ENCODE measurements at regions not wholly inside any gene's neighbourhood (a gene's known extent, or its start where the extent isn't known, plus 50 kb on each side); places are given as distances from the start of the nearest gene placed in this dataset.
"Not testable (repeated sequence)": the region's sequence is repeated elsewhere in the genome, so short reads cannot be mapped to it uniquely, and the experiment has no call there.

GRCh38 chr1:30660241-30660640 lies 63.1 kb downstream of the MATN1 start:
- no peak overlapping the region for H2AFZ ChIP-seq (ENCODE audit: low read length, unreplicated experiment)
- H3K4me3 ChIP-seq (ENCODE audit: low read depth, low read length): no peak overlapping the region
- no peaks in the 10 kb centered on the region for H3K79me2 ChIP-seq (ENCODE audit: control insufficient read depth, insufficient read depth, low read length, unreplicated experiment)
- peaks cover 15% of the 10 kb centered on the region for H3K27me3 ChIP-seq (ENCODE audit: insufficient read depth, low read length)
- H3K4me1 ChIP-seq (ENCODE audit: control insufficient read depth, insufficient read depth, low read length, unreplicated experiment): no peaks in the 10 kb centered on the region
- no peaks in the 10 kb centered on the region for H3K36me3 ChIP-seq (ENCODE audit: insufficient read depth, low read length)
- H3K27ac ChIP-seq (ENCODE audit: low read depth, low read length): no peak overlapping the region

GRCh38 chr1:30659702-30660101 lies 63.7 kb downstream of the MATN1 start:
- Histone ChIP-seq H2AFZ (ENCODE audit: low read length, unreplicated experiment) (no peak overlapping the region), H3K79me2 (ENCODE audit: control insufficient read depth, insufficient read depth, low read length, unreplicated experiment) (no peaks in the 10 kb centered on the region), H3K4me3 (ENCODE audit: low read depth, low read length) (no peak overlapping the region), H3K27ac (ENCODE audit: low read depth, low read length) (no peak overlapping the region), H3K4me1 (ENCODE audit: control insufficient read depth, insufficient read depth, low read length, unreplicated experiment) (no peaks in the 10 kb centered on the region), H3K36me3 (ENCODE audit: insufficient read depth, low read length) (no peaks in the 10 kb centered on the region), H3K27me3 (ENCODE audit: insufficient read depth, low read length) (peaks cover 15% of the 10 kb centered on the region)

- H3K79me2 ChIP-seq (ENCODE audit: control insufficient read depth, insufficient read depth, low read length, unreplicated experiment); H3K36me3 ChIP-seq (ENCODE audit: insufficient read depth, low read length); H2AFZ ChIP-seq (ENCODE audit: low read length, unreplicated experiment); H3K4me3 ChIP-seq (ENCODE audit: low read depth, low read length); H3K4me1 ChIP-seq (ENCODE audit: control insufficient read depth, insufficient read depth, low read length, unreplicated experiment); H3K27ac ChIP-seq (ENCODE audit: low read depth, low read length): not testable (repeated sequence)
- H3K27me3 ChIP-seq (ENCODE audit: insufficient read depth, low read length): peaks cover 15% of the 10 kb centered on the region
These were observed 65.0 kb downstream of the MATN1 start for GRCh38 chr1:30658375-30658774.

GRCh38 chr1:30658014-30658336 lies 65.4 kb downstream of the MATN1 start:
- H3K79me2 ChIP-seq (ENCODE audit: control insufficient read depth, insufficient read depth, low read length, unreplicated experiment): no peaks in the 10 kb centered on the region
- no peak overlapping the region for H3K4me3 ChIP-seq (ENCODE audit: low read depth, low read length)
- H2AFZ ChIP-seq (ENCODE audit: low read length, unreplicated experiment): no peak overlapping the region
- peaks cover 15% of the 10 kb centered on the region for H3K27me3 ChIP-seq (ENCODE audit: insufficient read depth, low read length)
- H3K4me1 ChIP-seq (ENCODE audit: control insufficient read depth, insufficient read depth, low read length, unreplicated experiment): no peaks in the 10 kb centered on the region
- no peaks in the 10 kb centered on the region for H3K36me3 ChIP-seq (ENCODE audit: insufficient read depth, low read length)
- H3K27ac ChIP-seq (ENCODE audit: low read depth, low read length): no peak overlapping the region

GRCh38 chr1:30657131-30658013 lies 66.0 kb downstream of the MATN1 start:
- Histone ChIP-seq H3K27me3 (ENCODE audit: insufficient read depth, low read length) (peaks cover 15% of the 10 kb centered on the region), H3K4me1 (ENCODE audit: control insufficient read depth, insufficient read depth, low read length, unreplicated experiment) (no peaks in the 10 kb centered on the region), H2AFZ (ENCODE audit: low read length, unreplicated experiment) (no peak overlapping the region), H3K27ac (ENCODE audit: low read depth, low read length) (no peak overlapping the region), H3K4me3 (ENCODE audit: low read depth, low read length) (no peak overlapping the region), H3K36me3 (ENCODE audit: insufficient read depth, low read length) (no peaks in the 10 kb centered on the region), H3K79me2 (ENCODE audit: control insufficient read depth, insufficient read depth, low read length, unreplicated experiment) (no peaks in the 10 kb centered on the region)

- Histone ChIP-seq H3K27ac (ENCODE audit: low read depth, low read length) (no peak overlapping the region), H2AFZ (ENCODE audit: low read length, unreplicated experiment) (no peak overlapping the region), H3K36me3 (ENCODE audit: insufficient read depth, low read length) (no peaks in the 10 kb centered on the region), H3K79me2 (ENCODE audit: control insufficient read depth, insufficient read depth, low read length, unreplicated experiment) (no peaks in the 10 kb centered on the region), H3K4me3 (ENCODE audit: low read depth, low read length) (no peak overlapping the region), H3K4me1 (ENCODE audit: control insufficient read depth, insufficient read depth, low read length, unreplicated experiment) (no peaks in the 10 kb centered on the region), H3K27me3 (ENCODE audit: insufficient read depth, low read length) (peaks cover 15% of the 10 kb centered on the region)
These were observed 67.0 kb downstream of the MATN1 start for GRCh38 chr1:30656171-30656940.

- Histone ChIP-seq H3K27me3 (ENCODE audit: insufficient read depth, low read length) (peaks cover 18% of the 10 kb centered on the region), H3K4me3 (ENCODE audit: low read depth, low read length) (no peak overlapping the region), H3K27ac (ENCODE audit: low read depth, low read length) (no peak overlapping the region), H3K4me1 (ENCODE audit: control insufficient read depth, insufficient read depth, low read length, unreplicated experiment) (no peaks in the 10 kb centered on the region), H3K79me2 (ENCODE audit: control insufficient read depth, insufficient read depth, low read length, unreplicated experiment) (no peaks in the 10 kb centered on the region), H3K36me3 (ENCODE audit: insufficient read depth, low read length) (no peaks in the 10 kb centered on the region), H2AFZ (ENCODE audit: low read length, unreplicated experiment) (no peak overlapping the region)
These were observed 67.7 kb downstream of the MATN1 start for GRCh38 chr1:30655672-30656071.

- H3K36me3 ChIP-seq (ENCODE audit: insufficient read depth, low read length): no peaks in the 10 kb centered on the region
These were observed 69.2 kb downstream of the MATN1 start for GRCh38 chr1:30654188-30654587.

GRCh38 chr1:30652152-30652841 lies 71.1 kb downstream of the MATN1 start:
- Histone ChIP-seq H3K27me3 (ENCODE audit: insufficient read depth, low read length) (peaks cover 21% of the 10 kb centered on the region), H3K79me2 (ENCODE audit: control insufficient read depth, insufficient read depth, low read length, unreplicated experiment) (no peaks in the 10 kb centered on the region), H3K36me3 (ENCODE audit: insufficient read depth, low read length) (no peaks in the 10 kb centered on the region), H2AFZ (ENCODE audit: low read length, unreplicated experiment) (no peak overlapping the region), H3K4me3 (ENCODE audit: low read depth, low read length) (no peak overlapping the region), H3K27ac (ENCODE audit: low read depth, low read length) (no peak overlapping the region), H3K4me1 (ENCODE audit: control insufficient read depth, insufficient read depth, low read length, unreplicated experiment) (no peaks in the 10 kb centered on the region)

More at GRCh38 chr1:30654188-30654587, 69.2 kb downstream of the MATN1 start:
- H3K27ac ChIP-seq (ENCODE audit: low read depth, low read length): no peak overlapping the region
- H3K27me3 ChIP-seq (ENCODE audit: insufficient read depth, low read length): peaks cover 20% of the 10 kb centered on the region
- H3K79me2 ChIP-seq (ENCODE audit: control insufficient read depth, insufficient read depth, low read length, unreplicated experiment): no peaks in the 10 kb centered on the region
- H2AFZ ChIP-seq (ENCODE audit: low read length, unreplicated experiment): no peak overlapping the region
- H3K4me1 ChIP-seq (ENCODE audit: control insufficient read depth, insufficient read depth, low read length, unreplicated experiment): no peaks in the 10 kb centered on the region
- H3K4me3 ChIP-seq (ENCODE audit: low read depth, low read length): no peak overlapping the region

GRCh38 chr1:30651395-30651794 lies 72.0 kb downstream of the MATN1 start:
- H2AFZ ChIP-seq (ENCODE audit: low read length, unreplicated experiment); H3K36me3 ChIP-seq (ENCODE audit: insufficient read depth, low read length); H3K79me2 ChIP-seq (ENCODE audit: control insufficient read depth, insufficient read depth, low read length, unreplicated experiment); H3K4me3 ChIP-seq (ENCODE audit: low read depth, low read length); H3K27ac ChIP-seq (ENCODE audit: low read depth, low read length); H3K4me1 ChIP-seq (ENCODE audit: control insufficient read depth, insufficient read depth, low read length, unreplicated experiment): not testable (repeated sequence)
- peaks cover 21% of the 10 kb centered on the region for H3K27me3 ChIP-seq (ENCODE audit: insufficient read depth, low read length)

Measured in ACC112 (cell line).